Uterus (tissue), 3 donors: ENCODE measurements at regions not wholly inside any gene's neighbourhood (a gene's known extent, or its start where the extent isn't known, plus 50 kb on each side); places are given as distances from the start of the nearest gene placed in this dataset.
A peak's percentile ranks its signal among the peaks of the same experiment; 100 is the strongest.

Source experiments
- DNase-seq, 2 donors: peaks; one replicate each; pipeline ENCODE4 v3.0.0-alpha.2; 2019 to 2020
- H3K27ac ChIP-seq, 2 donors: fragments of 200-600 bp; sonication (generic); 1 replicate in 1 of 2; 2 replicates in 1 of 2; pipeline ENCODE4 v1.5.1; 2016 to 2018
- H3K27me3 ChIP-seq, 2 donors: fragments of 200-600 bp; sonication (generic); one replicate each; pipeline ENCODE4 v1.5.1; 2018 to 2019; ENCODE audit warnings: control low read depth in 1 of 2
- H3K36me3 ChIP-seq, 2 donors: fragments of 200-600 bp; sonication (generic); one replicate each; pipeline ENCODE4 v1.5.1; 2019; ENCODE audit warnings: control low read depth in 1 of 2
- H3K4me1 ChIP-seq, 2 donors: fragments of 200-600 bp; sonication (generic); one replicate each; pipeline ENCODE4 v1.5.1; 2018 to 2019; ENCODE audit warnings: control low read depth in 1 of 2
- H3K4me3 ChIP-seq, 2 donors: fragments of 200-600 bp; sonication (generic); 1 replicate in 1 of 2; 2 replicates in 1 of 2; pipeline ENCODE4 v1.5.1; 2018 to 2019; ENCODE audit warnings: mild to moderate bottlenecking in 1 of 2
- H3K9me3 ChIP-seq, 2 donors: fragments of 200-600 bp; sonication (generic); one replicate each; pipeline ENCODE4 v1.5.1; 2019; ENCODE audit warnings: control low read depth in 1 of 2
- POLR2A ChIP-seq, 2 donors: fragments of 450-650 bp; IDR thresholded peaks; one replicate each; pipeline ENCODE4 v1.6.1; 2016; ENCODE audit warnings: antibody characterized with exemption in 2 of 2, mild to moderate bottlenecking in 1 of 2, moderate library complexity in 1 of 2
- intact Hi-C: fragments of 100-400 bp; cut with DNase I; formaldehyde crosslinking; loops from one replicate; pipeline ENCODE4 v1.15.1; 2023; ENCODE audit warnings: low total_unique reads
- TF ChIP-seq, protein P1 (sequence below), 4 experiments: fragments of 200-600 bp in 2 of 4; fragments of 450-650 bp in 2 of 4; sonication (generic) in 2 of 4; IDR thresholded peaks; one replicate each; pipeline ENCODE4 v1.5.1; 2016 to 2019; ENCODE audit warnings: antibody characterized with exemption in 4 of 4, mild to moderate bottlenecking in 2 of 4, moderate library complexity in 1 of 4
- donor health status: DM: yes; HTN: yes; CAD: no.

DNA sequence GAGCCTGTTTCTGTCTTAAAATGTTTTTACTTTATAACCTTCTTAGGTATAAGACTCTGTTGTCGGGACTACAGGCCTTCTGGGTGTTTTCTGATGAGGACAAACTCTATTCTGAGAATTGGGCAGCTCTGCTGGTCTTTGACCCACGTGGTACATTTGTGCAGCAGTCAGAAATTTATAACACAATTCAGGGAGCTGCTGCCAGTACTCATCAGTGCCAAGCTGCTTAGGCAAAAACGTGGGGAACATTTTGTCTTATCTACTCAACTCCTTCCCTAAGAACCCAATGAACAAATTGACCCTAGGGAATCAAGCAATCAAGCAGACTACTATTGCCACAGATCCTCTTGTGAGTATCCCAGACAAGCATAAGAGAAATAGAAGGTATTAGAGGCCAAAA is 180.7 kb upstream of the PDZRN3 start:
- H3K27me3 ChIP-seq, result no peaks in the 10 kb centered on the region
- no peaks in the 10 kb centered on the region for H3K36me3 ChIP-seq
- H3K9me3 ChIP-seq, result no peaks in the 10 kb centered on the region
- H3K27ac ChIP-seq, result peak overlapping the region; percentile 66 to 70
- H3K4me1 ChIP-seq, result peaks cover 0 to 3% of the 10 kb centered on the region in 2 donors
- TF ChIP-seq, protein P1, sequence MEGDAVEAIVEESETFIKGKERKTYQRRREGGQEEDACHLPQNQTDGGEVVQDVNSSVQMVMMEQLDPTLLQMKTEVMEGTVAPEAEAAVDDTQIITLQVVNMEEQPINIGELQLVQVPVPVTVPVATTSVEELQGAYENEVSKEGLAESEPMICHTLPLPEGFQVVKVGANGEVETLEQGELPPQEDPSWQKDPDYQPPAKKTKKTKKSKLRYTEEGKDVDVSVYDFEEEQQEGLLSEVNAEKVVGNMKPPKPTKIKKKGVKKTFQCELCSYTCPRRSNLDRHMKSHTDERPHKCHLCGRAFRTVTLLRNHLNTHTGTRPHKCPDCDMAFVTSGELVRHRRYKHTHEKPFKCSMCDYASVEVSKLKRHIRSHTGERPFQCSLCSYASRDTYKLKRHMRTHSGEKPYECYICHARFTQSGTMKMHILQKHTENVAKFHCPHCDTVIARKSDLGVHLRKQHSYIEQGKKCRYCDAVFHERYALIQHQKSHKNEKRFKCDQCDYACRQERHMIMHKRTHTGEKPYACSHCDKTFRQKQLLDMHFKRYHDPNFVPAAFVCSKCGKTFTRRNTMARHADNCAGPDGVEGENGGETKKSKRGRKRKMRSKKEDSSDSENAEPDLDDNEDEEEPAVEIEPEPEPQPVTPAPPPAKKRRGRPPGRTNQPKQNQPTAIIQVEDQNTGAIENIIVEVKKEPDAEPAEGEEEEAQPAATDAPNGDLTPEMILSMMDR (IDR thresholded peaks at IDR 0.05), result no peak
- TF ChIP-seq POLR2A (IDR thresholded peaks at IDR 0.05), result no peak
- H3K4me3 ChIP-seq, result no peak overlapping the region
- peak; percentile 67 to 72 for DNase-seq
- intact Hi-C loops, result no loop called here

DNA sequence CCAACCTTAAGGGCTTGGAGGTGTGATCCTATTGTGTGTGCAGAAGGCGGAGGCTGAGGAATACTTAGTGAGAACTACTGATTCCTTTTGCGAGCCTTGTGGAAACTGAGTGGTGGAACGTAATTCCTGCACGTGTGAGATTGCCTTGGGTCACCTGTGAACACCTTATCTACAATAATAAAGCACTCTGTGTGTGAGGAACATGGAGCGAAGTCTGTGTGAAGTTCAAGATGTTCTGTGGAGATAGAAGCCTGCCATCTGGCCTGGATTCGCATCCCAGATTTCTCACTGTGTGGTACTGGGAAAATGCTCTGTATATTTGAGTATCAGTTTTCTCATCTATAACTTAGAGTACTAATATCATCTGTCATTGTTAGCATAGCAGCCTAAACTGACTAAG is 179.5 kb upstream of the PDZRN3 start:
- intact Hi-C loops, result no loop called here
- no peak for DNase-seq

DNA sequence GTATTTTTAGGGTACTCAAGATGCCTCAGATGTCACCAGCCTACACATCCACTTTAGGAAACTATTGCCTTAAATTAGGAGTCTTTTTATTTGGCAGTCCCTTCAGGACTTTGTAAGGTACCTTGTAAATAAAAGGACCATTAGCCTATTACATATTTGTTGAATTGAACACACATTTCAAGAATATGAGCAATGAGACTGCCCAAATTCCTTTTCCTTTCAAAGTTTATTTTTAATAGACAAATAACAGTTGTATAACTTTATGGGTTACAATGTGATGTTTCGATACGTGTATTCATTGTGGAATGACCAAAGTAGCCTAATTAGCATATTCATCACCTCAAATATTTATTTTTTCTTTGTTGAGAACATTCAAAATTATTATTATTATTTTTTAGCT is 176.7 kb upstream of the PDZRN3 start:
- H3K27me3 ChIP-seq, result no peaks in the 10 kb centered on the region
- H3K9me3 ChIP-seq, result no peaks in the 10 kb centered on the region
- DNase-seq, result no peak
- H3K4me1 ChIP-seq, result no peaks in the 10 kb centered on the region
- TF ChIP-seq, protein P1 (IDR thresholded peaks at IDR 0.05), result no peak
- TF ChIP-seq POLR2A (IDR thresholded peaks at IDR 0.05), result no peak
- H3K4me3 ChIP-seq, result no peak overlapping the region
- intact Hi-C loops, result no loop called here
- no peak overlapping the region for H3K27ac ChIP-seq
- H3K36me3 ChIP-seq, result no peaks in the 10 kb centered on the region

More for the DNA sequence above, 179.5 kb upstream of the PDZRN3 start:
- Histone ChIP-seq H3K4me1 (peaks cover 0 to 3% of the 10 kb centered on the region in 2 donors), H3K27me3 (no peaks in the 10 kb centered on the region), H3K27ac (no peak overlapping the region), H3K4me3 (no peak overlapping the region), H3K9me3 (no peaks in the 10 kb centered on the region), H3K36me3 (no peaks in the 10 kb centered on the region)
- no peak for TF ChIP-seq POLR2A (IDR thresholded peaks at IDR 0.05)

DNA sequence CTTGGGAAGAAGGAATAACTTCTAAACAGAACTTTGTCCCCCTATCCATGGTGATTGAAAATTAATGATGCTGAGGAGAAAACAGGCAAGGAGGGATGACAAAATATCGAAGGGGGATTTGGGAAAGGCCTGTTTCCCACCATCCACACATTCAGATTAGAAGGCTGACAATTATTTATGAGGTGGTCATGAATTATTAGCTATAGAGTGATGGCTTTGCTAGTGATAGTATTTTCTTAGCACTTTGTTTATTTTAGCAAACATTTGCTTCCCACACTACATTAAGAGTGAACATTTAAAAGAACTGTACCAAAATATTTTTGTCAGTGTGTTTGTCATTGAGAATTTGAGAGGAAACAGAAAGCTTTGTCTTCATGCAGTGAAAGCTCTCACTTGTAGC is 172.6 kb upstream of the PDZRN3 start:
- no peaks in the 10 kb centered on the region for H3K36me3 ChIP-seq
- no peak for DNase-seq
- no peaks in the 10 kb centered on the region for H3K9me3 ChIP-seq
- H3K4me3 ChIP-seq, result no peak overlapping the region
- peak overlapping the region in 1 of 2 donors; percentile 12 for H3K27ac ChIP-seq
- no peaks in the 10 kb centered on the region for H3K4me1 ChIP-seq
- no peaks in the 10 kb centered on the region for H3K27me3 ChIP-seq
- no peak for TF ChIP-seq POLR2A (IDR thresholded peaks at IDR 0.05)
- TF ChIP-seq, protein P1 (IDR thresholded peaks at IDR 0.05), result no peak
- intact Hi-C loops, result no loop called here

DNA sequence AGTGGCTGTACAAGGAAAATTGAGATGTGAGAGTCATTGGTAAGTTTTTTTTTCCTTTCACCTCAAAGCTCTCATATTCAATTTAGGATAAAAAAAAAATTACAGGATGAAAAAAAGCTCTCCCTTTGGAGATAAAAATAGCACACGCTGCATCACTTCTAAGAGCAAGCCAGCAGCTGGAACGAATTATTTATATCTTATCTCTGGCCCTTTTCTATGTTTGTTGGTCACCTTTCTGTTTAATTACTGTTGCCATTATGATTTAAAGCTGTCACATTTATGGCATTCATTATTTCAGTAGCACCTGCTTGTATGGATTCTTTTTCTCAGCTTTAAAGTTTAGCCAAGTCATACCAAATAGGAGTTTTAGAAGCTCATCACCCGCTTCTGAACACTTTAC is 171.6 kb upstream of the PDZRN3 start:
- Histone ChIP-seq H3K27ac (peak overlapping the region; percentile 12 to 44), H3K4me1 (no peaks in the 10 kb centered on the region), H3K27me3 (no peaks in the 10 kb centered on the region), H3K4me3 (no peak overlapping the region), H3K36me3 (no peaks in the 10 kb centered on the region), H3K9me3 (no peaks in the 10 kb centered on the region)
- TF ChIP-seq POLR2A (IDR thresholded peaks at IDR 0.05), result no peak
- TF ChIP-seq, protein P1 (IDR thresholded peaks at IDR 0.05), result no peak
- DNase-seq, result no peak
- intact Hi-C loops, result no loop called here

DNA sequence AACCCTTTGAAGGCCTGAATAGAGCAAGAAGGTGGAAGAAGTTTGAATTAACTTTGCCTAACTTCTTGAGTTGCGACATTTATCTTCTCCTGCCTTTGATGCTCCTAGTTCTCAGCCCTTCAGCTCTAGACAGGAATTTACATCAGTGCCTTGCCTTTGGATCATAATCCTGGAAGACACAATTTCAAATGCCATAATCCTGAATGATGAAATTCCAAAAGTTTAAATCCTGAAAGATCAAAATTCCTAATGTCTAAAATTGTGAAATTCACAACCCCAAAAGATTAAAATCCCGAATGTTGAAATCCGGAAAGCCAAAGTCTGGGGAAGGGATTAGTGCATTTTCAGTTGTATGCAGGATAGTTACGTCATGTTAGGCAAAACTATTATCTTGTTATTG is 166.6 kb upstream of the PDZRN3 start:
- Histone ChIP-seq H3K4me3 (no peak overlapping the region), H3K9me3 (no peaks in the 10 kb centered on the region), H3K36me3 (no peaks in the 10 kb centered on the region), H3K27ac (no peak overlapping the region), H3K27me3 (no peaks in the 10 kb centered on the region), H3K4me1 (no peaks in the 10 kb centered on the region)
- no peak for TF ChIP-seq POLR2A (IDR thresholded peaks at IDR 0.05)
- TF ChIP-seq, protein P1 (IDR thresholded peaks at IDR 0.05), result no peak
- intact Hi-C loops, result no loop called here
- no peak for DNase-seq
